A549 (cell line): ENCODE measurements at regions not wholly inside any gene's neighbourhood (a gene's known extent, or its start where the extent isn't known, plus 50 kb on each side); places are given as distances from the start of the nearest gene placed in this dataset.

ENCODE experiments used
- BCL3 ChIP-seq: fragments of >200 bp; sonication (Bioruptor Twin); formaldehyde crosslinking; IDR thresholded peaks from 3 replicates; pipeline ENCODE4 v1.6.1; 2016
- CTCF ChIP-seq: fragments of >200 bp; sonication (Bioruptor Twin); formaldehyde crosslinking; IDR thresholded peaks from 3 replicates; pipeline ENCODE4 v1.5.1; 2016
- E2F6 ChIP-seq: IDR thresholded peaks from 2 replicates; pipeline ENCODE4 v1.6.1; 2012; ENCODE audit warnings: low read depth, borderline replicate concordance
- EHF ChIP-seq: fragments of 250-450 bp; sonication (Bioruptor Pico); IDR thresholded peaks from 2 replicates; pipeline ENCODE4 v1.5.0; 2020; ENCODE audit warnings: mild to moderate bottlenecking
- ELK1 ChIP-seq: fragments of 150-350 bp; IDR thresholded peaks from 2 replicates; pipeline ENCODE4 v1.6.1; 2014; ENCODE audit warnings: low read depth, mild to moderate bottlenecking, low read length
- EP300 ChIP-seq, 2 experiments: fragments of >200 bp; sonication (Bioruptor Twin); formaldehyde crosslinking; IDR thresholded peaks; 2 replicates in 1 of 2; 3 replicates in 1 of 2; pipeline ENCODE4 v1.6.1; 2016 to 2017
- JUN ChIP-seq, 2 experiments: fragments of >200 bp; sonication (Bioruptor Twin); formaldehyde crosslinking; IDR thresholded peaks; 2 replicates in 1 of 2; 3 replicates in 1 of 2; pipeline ENCODE4 v1.6.1; 2016 to 2017
- MYC ChIP-seq: IDR thresholded peaks from 2 replicates; pipeline ENCODE4 v1.6.1; 2012; ENCODE audit warnings: mild to moderate bottlenecking, inconsistent platforms, low read length, improper control_type of control experiment, borderline replicate concordance
- NR3C1 ChIP-seq: fragments of >200 bp; sonication (Bioruptor Twin); formaldehyde crosslinking; IDR thresholded peaks from 3 replicates; pipeline ENCODE4 v1.6.1; 2017
- POLR2A ChIP-seq: IDR thresholded peaks from 2 replicates; pipeline ENCODE4 v1.6.1; 2012; ENCODE audit warnings: mild to moderate bottlenecking, low read length
- USF2 ChIP-seq: fragments of 450-650 bp; IDR thresholded peaks from 2 replicates; pipeline ENCODE4 v1.6.1; 2014; ENCODE audit warnings: antibody characterized with exemption

- no peak for TF ChIP-seq POLR2A
- TF ChIP-seq BCL3, result no peak
- no peak for TF ChIP-seq EP300 (IDR thresholded peaks at IDR 0.05)
- no peak for TF ChIP-seq E2F6
- no peak for TF ChIP-seq JUN (IDR thresholded peaks at IDR 0.05)
- no peak for TF ChIP-seq MYC
- no peak for TF ChIP-seq USF2
- TF ChIP-seq ELK1, result no peak
- TF ChIP-seq EHF (CRISPR knock-in tag), result no peak
- TF ChIP-seq CTCF, result no peak
- TF ChIP-seq NR3C1, result no peak
These were observed 1046.9 kb downstream of the BRD1 start for GRCh38 chr22:48780597-48781277.
